Breast epithelium (tissue), 4 donors: ENCODE measurements at regions not wholly inside any gene's neighbourhood (a gene's known extent, or its start where the extent isn't known, plus 50 kb on each side); places are given as distances from the start of the nearest gene placed in this dataset.
"Not testable (repeated sequence)": the region's sequence is repeated elsewhere in the genome, so short reads cannot be mapped to it uniquely, and the experiment has no call there.

Experiments
- DNase-seq, 2 donors: peaks; one replicate each; pipeline ENCODE4 v3.0.0-alpha.2; 2019; ENCODE audit warnings: low spot score in 2 of 2
- H3K27ac ChIP-seq, 2 donors: fragments of 200-600 bp; sonication (generic) in 1 of 2; one replicate each; pipeline ENCODE4 v1.5.1; 2016 to 2019; ENCODE audit warnings: mild to moderate bottlenecking in 1 of 2
- H3K27me3 ChIP-seq, 2 donors: fragments of 200-600 bp; sonication (generic) in 1 of 2; one replicate each; pipeline versions ENCODE4 v1.5.1 to v1.6.0; 2017 to 2019; ENCODE audit warnings: control low read depth in 1 of 2, mild to moderate bottlenecking in 1 of 2
- H3K36me3 ChIP-seq: fragments of 200-600 bp; one replicate; pipeline ENCODE4 v1.5.1; 2019
- H3K4me1 ChIP-seq, 2 donors: fragments of 200-600 bp; sonication (generic); one replicate each; pipeline ENCODE4 v1.5.1; 2016 to 2019; ENCODE audit warnings: control low read depth in 1 of 2
- H3K4me3 ChIP-seq, 3 donors: fragments of 200-600 bp; sonication (generic); 1 replicate in 2 of 3; 2 replicates in 1 of 3; pipeline ENCODE4 v1.5.1; 2016 to 2019; ENCODE audit warnings: mild to moderate bottlenecking in 3 of 3, moderate library complexity in 2 of 3
- H3K9me3 ChIP-seq, 2 donors: fragments of 200-600 bp; sonication (generic) in 1 of 2; one replicate each; pipeline ENCODE4 v1.5.1; 2016 to 2019; ENCODE audit warnings: control low read depth in 1 of 2
- CTCF ChIP-seq, 3 donors: fragments of 450-650 bp; IDR thresholded peaks; one replicate each; pipeline ENCODE4 v1.5.1; 2016 to 2017; ENCODE audit warnings: antibody characterized with exemption in 3 of 3, mild to moderate bottlenecking in 3 of 3, moderate library complexity in 3 of 3
- POLR2A ChIP-seq: fragments of 450-650 bp; IDR thresholded peaks from one replicate; pipeline ENCODE4 v1.6.1; 2016; ENCODE audit warnings: antibody characterized with exemption, mild to moderate bottlenecking, moderate library complexity
- POLR2AphosphoS5 ChIP-seq, 3 donors: sonication (generic); formaldehyde crosslinking; IDR thresholded peaks; one replicate each; pipeline ENCODE4 v1.6.1; 2017; ENCODE audit warnings: antibody characterized with exemption in 3 of 3
- intact Hi-C: fragments of 100-400 bp; cut with DNase I; formaldehyde crosslinking; loops from one replicate; pipeline ENCODE4 v1.15.1; 2023; ENCODE audit warnings: low total_unique reads

GRCh38 chr14:37729218-37729617, 133.8 kb downstream of the TTC6 start:
- intact Hi-C loops = no loop called here

GRCh38 chr14:37731094-37731493, 135.7 kb downstream of the TTC6 start:
- intact Hi-C loops = no loop called here
- Histone ChIP-seq H3K9me3 (no peaks in the 10 kb centered on the region), H3K27ac (no peak overlapping the region), H3K4me3 (no peak overlapping the region), H3K36me3 (no peaks in the 10 kb centered on the region), H3K4me1 (no peaks in the 10 kb centered on the region), H3K27me3 (no peaks in the 10 kb centered on the region)
- DNase-seq = no peak
- TF ChIP-seq POLR2A = no peak
- no peak for TF ChIP-seq CTCF (IDR thresholded peaks at IDR 0.05)

More at GRCh38 chr14:37729218-37729617, 133.8 kb downstream of the TTC6 start:
- no peak for TF ChIP-seq POLR2AphosphoS5 (IDR thresholded peaks at IDR 0.05)
- no peak for TF ChIP-seq POLR2A
- TF ChIP-seq CTCF (IDR thresholded peaks at IDR 0.05) = no peak
- no peaks in the 10 kb centered on the region for H3K4me1 ChIP-seq
- no peaks in the 10 kb centered on the region for H3K9me3 ChIP-seq
- H3K36me3 ChIP-seq = no peaks in the 10 kb centered on the region
- H3K27me3 ChIP-seq = no peaks in the 10 kb centered on the region
- DNase-seq = no peak
- no peak overlapping the region for H3K27ac ChIP-seq
- no peak overlapping the region for H3K4me3 ChIP-seq

GRCh38 chr14:37745657-37746056, 150.2 kb downstream of the TTC6 start:
- Histone ChIP-seq H3K36me3 (no peaks in the 10 kb centered on the region), H3K27ac (no peak overlapping the region), H3K4me1 (no peaks in the 10 kb centered on the region), H3K27me3 (no peaks in the 10 kb centered on the region), H3K9me3 (no peaks in the 10 kb centered on the region), H3K4me3 (no peak overlapping the region)
- no peak for DNase-seq
- TF ChIP-seq POLR2AphosphoS5 (IDR thresholded peaks at IDR 0.05) (no peak), CTCF (IDR thresholded peaks at IDR 0.05) (no peak), POLR2A (no peak)
- intact Hi-C loops = no loop called here

GRCh38 chr14:37746140-37746832, 150.9 kb downstream of the TTC6 start:
- Histone ChIP-seq H3K4me1 (no peaks in the 10 kb centered on the region), H3K4me3 (no peak overlapping the region), H3K27me3 (no peaks in the 10 kb centered on the region), H3K36me3 (no peaks in the 10 kb centered on the region), H3K27ac (no peak overlapping the region), H3K9me3 (no peaks in the 10 kb centered on the region)
- TF ChIP-seq POLR2AphosphoS5 (IDR thresholded peaks at IDR 0.05) (no peak), POLR2A (no peak), CTCF (IDR thresholded peaks at IDR 0.05) (no peak)
- DNase-seq = no peak
- intact Hi-C loops = no loop called here

GRCh38 chr14:37753459-37753858, 158.0 kb downstream of the TTC6 start:
- Histone ChIP-seq H3K27ac (no peak overlapping the region), H3K36me3 (no peaks in the 10 kb centered on the region), H3K4me1 (no peaks in the 10 kb centered on the region), H3K9me3 (no peaks in the 10 kb centered on the region), H3K27me3 (no peaks in the 10 kb centered on the region), H3K4me3 (no peak overlapping the region)
- no peak for TF ChIP-seq POLR2AphosphoS5 (IDR thresholded peaks at IDR 0.05)
- TF ChIP-seq POLR2A = no peak
- TF ChIP-seq CTCF (IDR thresholded peaks at IDR 0.05) = no peak
- no peak for DNase-seq
- intact Hi-C loops = no loop called here

- DNase-seq, H3K36me3 ChIP-seq, H3K27ac ChIP-seq, H3K9me3 ChIP-seq, H3K4me3 ChIP-seq, H3K4me1 ChIP-seq, intact Hi-C loops, H3K27me3 ChIP-seq: not testable (repeated sequence)
Measured at GRCh38 chr14:37760275-37760674, 164.8 kb downstream of the TTC6 start.
